ENCODE measurements at regions not wholly inside any gene's neighbourhood (a gene's known extent, or its start where the extent isn't known, plus 50 kb on each side); places are given as distances from the start of the nearest gene placed in this dataset.

DNA sequence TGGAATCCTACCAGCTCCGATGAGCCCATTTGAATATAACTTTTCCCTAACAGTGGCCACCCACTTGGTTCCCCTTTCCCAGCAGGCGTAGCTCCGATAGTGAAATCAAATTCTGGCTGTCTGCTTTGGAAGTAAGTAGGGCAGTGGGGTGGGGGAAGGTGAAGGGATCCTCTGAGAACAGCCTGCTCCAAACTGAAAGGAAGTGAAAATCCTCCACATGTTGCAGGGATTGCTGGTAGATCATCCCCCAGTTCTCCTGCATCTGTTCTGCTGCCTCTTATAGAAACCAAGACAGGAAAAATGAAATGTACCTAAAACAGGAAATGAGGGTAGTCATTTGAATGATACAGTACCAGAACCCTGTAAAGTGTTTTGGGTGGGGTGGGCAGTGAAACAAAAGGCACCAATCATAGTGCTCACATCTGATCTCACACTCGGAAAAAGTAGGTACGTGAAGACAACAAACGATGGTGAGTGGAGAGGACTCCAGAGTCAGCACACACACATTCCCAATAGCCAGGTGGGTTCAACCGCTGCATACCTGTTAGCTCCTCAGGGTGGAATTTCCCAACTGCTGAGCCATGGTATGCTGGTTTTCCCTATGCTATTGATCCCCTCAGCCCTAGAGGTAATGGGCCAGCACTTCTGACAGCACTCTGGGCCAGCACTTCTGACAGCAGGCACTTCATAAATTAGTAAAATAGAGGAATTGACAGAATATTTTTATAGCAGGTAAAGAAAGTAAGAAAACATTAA, 304.9 kb upstream of the ADAMTS9 start:
- no peaks in the 10 kb centered on the region for H3K27me3 ChIP-seq
- no peaks in the 10 kb centered on the region for H3K9me3 ChIP-seq
- H3K4me1 ChIP-seq (ENCODE audit: control insufficient read depth in 1 of 2, insufficient read depth in 1 of 2, low read depth in 1 of 2, low read length in 1 of 2) = no peaks in the 10 kb centered on the region
- no peak overlapping the region for H3K27ac ChIP-seq
- H3K4me3 ChIP-seq (ENCODE audit: low read depth in 1 of 2, low read length in 1 of 2) = no peak overlapping the region
- TF ChIP-seq, protein P1, sequence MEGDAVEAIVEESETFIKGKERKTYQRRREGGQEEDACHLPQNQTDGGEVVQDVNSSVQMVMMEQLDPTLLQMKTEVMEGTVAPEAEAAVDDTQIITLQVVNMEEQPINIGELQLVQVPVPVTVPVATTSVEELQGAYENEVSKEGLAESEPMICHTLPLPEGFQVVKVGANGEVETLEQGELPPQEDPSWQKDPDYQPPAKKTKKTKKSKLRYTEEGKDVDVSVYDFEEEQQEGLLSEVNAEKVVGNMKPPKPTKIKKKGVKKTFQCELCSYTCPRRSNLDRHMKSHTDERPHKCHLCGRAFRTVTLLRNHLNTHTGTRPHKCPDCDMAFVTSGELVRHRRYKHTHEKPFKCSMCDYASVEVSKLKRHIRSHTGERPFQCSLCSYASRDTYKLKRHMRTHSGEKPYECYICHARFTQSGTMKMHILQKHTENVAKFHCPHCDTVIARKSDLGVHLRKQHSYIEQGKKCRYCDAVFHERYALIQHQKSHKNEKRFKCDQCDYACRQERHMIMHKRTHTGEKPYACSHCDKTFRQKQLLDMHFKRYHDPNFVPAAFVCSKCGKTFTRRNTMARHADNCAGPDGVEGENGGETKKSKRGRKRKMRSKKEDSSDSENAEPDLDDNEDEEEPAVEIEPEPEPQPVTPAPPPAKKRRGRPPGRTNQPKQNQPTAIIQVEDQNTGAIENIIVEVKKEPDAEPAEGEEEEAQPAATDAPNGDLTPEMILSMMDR (IDR thresholded peaks at IDR 0.05) = no peak
- H3K36me3 ChIP-seq = no peaks in the 10 kb centered on the region

DNA sequence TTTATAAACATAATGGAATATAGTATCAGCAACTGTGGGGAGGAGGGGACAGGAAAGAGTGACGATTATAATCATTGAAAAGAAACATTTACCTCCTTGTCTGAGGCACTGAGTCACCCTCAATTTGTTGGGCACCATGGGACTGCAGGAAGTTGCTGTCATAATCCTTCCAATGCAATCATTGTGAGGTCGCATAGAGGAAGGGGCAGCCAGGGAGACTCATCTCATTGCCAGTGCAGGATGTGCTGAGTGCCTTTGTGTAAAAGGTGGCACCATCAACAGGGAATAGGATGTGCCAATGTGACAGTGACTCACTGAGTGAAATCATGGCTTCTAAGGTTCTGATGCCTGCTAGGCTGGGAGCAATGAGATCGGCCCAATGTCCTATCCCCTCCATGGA, 300.4 kb upstream of the ADAMTS9 start:
- H3K27ac ChIP-seq = no peak overlapping the region
- no peaks in the 10 kb centered on the region for H3K36me3 ChIP-seq
- TF ChIP-seq, protein P1 (IDR thresholded peaks at IDR 0.05) = no peak
- H3K9me3 ChIP-seq = no peaks in the 10 kb centered on the region
- no peak overlapping the region for H3K4me3 ChIP-seq (ENCODE audit: low read depth in 1 of 2, low read length in 1 of 2)
- H3K4me1 ChIP-seq (ENCODE audit: control insufficient read depth in 1 of 2, insufficient read depth in 1 of 2, low read depth in 1 of 2, low read length in 1 of 2) = no peaks in the 10 kb centered on the region
- H3K27me3 ChIP-seq = no peaks in the 10 kb centered on the region

DNA sequence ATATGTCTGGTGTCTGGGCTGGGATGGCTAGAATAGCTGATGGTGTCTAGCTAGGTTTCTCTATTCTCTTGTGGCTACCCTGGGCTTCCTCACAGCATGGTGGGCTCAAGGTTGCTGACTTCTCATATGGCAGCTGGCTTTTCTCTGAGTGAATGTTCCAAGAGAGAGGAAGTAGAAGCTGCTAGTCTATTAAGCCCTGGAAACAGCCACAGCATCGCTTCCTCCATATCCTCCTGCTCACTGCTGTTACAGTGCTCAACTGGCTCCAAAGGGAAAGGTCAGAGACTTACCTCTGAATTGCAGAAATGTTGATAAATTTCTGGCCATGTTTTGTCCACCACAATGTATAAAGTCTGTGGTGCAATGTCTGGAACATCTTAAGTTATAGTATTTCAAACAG, 299.9 kb upstream of the ADAMTS9 start:
- no peaks in the 10 kb centered on the region for H3K9me3 ChIP-seq
- TF ChIP-seq, protein P1 (IDR thresholded peaks at IDR 0.05) = no peak
- H3K27ac ChIP-seq = no peak overlapping the region
- H3K4me3 ChIP-seq (ENCODE audit: low read depth in 1 of 2, low read length in 1 of 2) = no peak overlapping the region
- no peaks in the 10 kb centered on the region for H3K36me3 ChIP-seq
- no peaks in the 10 kb centered on the region for H3K27me3 ChIP-seq
- H3K4me1 ChIP-seq (ENCODE audit: control insufficient read depth in 1 of 2, insufficient read depth in 1 of 2, low read depth in 1 of 2, low read length in 1 of 2) = no peaks in the 10 kb centered on the region

DNA sequence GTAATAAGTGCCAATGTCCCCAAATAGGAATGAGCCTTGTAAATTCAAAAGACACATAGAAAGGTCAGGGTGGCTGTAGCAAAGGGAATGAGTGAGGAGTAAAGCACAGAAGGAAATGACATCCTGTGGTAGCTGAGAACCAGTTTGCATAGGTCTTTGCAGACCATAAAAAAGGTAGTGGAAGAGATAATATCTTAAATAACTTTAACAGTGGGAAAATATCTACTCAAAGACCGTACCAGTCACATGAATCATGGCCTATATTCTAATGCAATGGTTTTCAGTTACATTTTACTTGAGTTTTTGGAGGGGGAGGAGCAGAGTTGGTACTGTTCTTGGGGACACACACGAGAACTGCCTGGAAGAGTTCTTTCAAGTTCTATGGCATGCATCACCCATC, 297.3 kb upstream of the ADAMTS9 start:
- Histone ChIP-seq H3K27me3 (no peaks in the 10 kb centered on the region), H3K9me3 (no peaks in the 10 kb centered on the region), H3K4me3 (ENCODE audit: low read depth in 1 of 2, low read length in 1 of 2) (no peak overlapping the region), H3K36me3 (no peaks in the 10 kb centered on the region), H3K27ac (no peak overlapping the region), H3K4me1 (ENCODE audit: control insufficient read depth in 1 of 2, insufficient read depth in 1 of 2, low read depth in 1 of 2, low read length in 1 of 2) (no peaks in the 10 kb centered on the region)
- TF ChIP-seq, protein P1 (IDR thresholded peaks at IDR 0.05) = no peak

DNA sequence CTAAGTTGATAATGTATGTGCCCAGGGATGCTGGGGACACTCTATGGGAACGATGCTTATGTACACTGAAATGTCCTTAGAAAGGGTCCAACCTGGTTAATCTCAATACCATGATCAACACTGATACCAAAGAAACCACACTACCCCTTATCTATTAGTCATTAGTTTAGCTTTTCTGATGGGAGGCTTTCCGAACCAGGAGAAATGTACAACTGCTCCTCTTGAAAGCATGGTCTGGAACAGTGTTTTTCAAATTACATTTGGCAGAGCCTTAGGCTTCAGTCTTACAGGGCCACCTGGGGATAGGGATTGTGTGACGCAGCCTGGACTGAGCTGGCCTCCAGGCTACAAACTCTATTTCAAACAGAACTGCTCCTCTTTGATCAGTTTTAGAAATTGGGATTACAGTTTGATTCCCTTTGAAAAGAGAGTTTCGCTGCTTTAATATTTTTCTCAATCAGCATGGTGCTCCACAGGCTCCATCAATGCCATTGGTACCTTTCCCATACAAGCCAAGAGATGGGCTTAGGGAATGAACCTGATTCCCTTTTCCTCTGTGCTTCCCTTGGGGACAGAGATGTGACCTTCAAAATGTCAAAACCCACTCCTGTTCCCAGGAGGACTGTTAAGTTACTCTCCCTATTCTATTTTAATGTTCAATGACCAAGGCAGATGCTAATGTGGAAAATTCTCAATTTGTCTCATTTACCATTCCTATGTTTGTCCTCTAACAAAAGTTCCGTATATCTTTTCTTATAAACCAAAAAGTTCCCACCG, 296.0 kb upstream of the ADAMTS9 start:
- no peak overlapping the region for H3K27ac ChIP-seq
- no peaks in the 10 kb centered on the region for H3K9me3 ChIP-seq
- H3K27me3 ChIP-seq = no peaks in the 10 kb centered on the region
- H3K36me3 ChIP-seq = no peaks in the 10 kb centered on the region
- no peak overlapping the region for H3K4me3 ChIP-seq (ENCODE audit: low read depth in 1 of 2, low read length in 1 of 2)
- TF ChIP-seq, protein P1 (IDR thresholded peaks at IDR 0.05) = no peak
- H3K4me1 ChIP-seq (ENCODE audit: control insufficient read depth in 1 of 2, insufficient read depth in 1 of 2, low read depth in 1 of 2, low read length in 1 of 2) = no peaks in the 10 kb centered on the region

Measured in neutrophil (primary cell).